MM.1S (cell line): ENCODE measurements at regions not wholly inside any gene's neighbourhood (a gene's known extent, or its start where the extent isn't known, plus 50 kb on each side); places are given as distances from the start of the nearest gene placed in this dataset.

ENCODE experiments used
- DNase-seq: peaks from one replicate; pipeline ENCODE4 v3.0.0-alpha.2; 2015
- H2AFZ ChIP-seq: fragments of 300-600 bp; sonication (generic); 2 replicates; pipeline ENCODE4 v1.6.0; 2016; ENCODE audit warnings: antibody characterized with exemption, low read length
- H3F3A ChIP-seq: fragments of 300-600 bp; sonication (generic); 2 replicates; pipeline ENCODE4 v1.6.1; 2016; ENCODE audit warnings: mild to moderate bottlenecking, antibody characterized with exemption, low read length, moderate library complexity, mixed read lengths; ENCODE audit not compliant: insufficient read depth
- H3K27ac ChIP-seq: fragments of 300-600 bp; sonication (generic); 2 replicates; pipeline ENCODE4 v1.5.1; 2016; ENCODE audit warnings: mild to moderate bottlenecking, low read length
- H3K27me3 ChIP-seq: fragments of 300-600 bp; sonication (generic); replicated peaks from 2 replicates; pipeline ENCODE4 v1.6.0; 2016; ENCODE audit warnings: low read length; ENCODE audit not compliant: insufficient read depth
- H3K36me3 ChIP-seq: fragments of 300-600 bp; sonication (generic); replicated peaks from 2 replicates; pipeline ENCODE4 v1.6.1; 2016; ENCODE audit warnings: mild to moderate bottlenecking, low read length, mixed read lengths; ENCODE audit not compliant: insufficient read depth
- H3K4me1 ChIP-seq: fragments of 300-600 bp; sonication (generic); 2 replicates; pipeline ENCODE4 v1.6.1; 2016; ENCODE audit warnings: low read length, mixed read lengths
- H3K4me2 ChIP-seq: fragments of 300-600 bp; sonication (generic); 2 replicates; pipeline ENCODE4 v1.6.0; 2016; ENCODE audit warnings: low read depth, low read length
- H3K4me3 ChIP-seq: fragments of 300-600 bp; sonication (generic); 2 replicates; pipeline ENCODE4 v1.5.1; 2016; ENCODE audit warnings: low read length, mixed read lengths
- H3K79me2 ChIP-seq: fragments of 300-600 bp; sonication (generic); 2 replicates; pipeline ENCODE4 v1.6.1; 2016; ENCODE audit warnings: mixed run types, low read length, mixed read lengths
- H3K9ac ChIP-seq: fragments of 300-600 bp; sonication (generic); 2 replicates; pipeline ENCODE4 v1.6.1; 2016; ENCODE audit warnings: low read length, mixed read lengths
- H3K9me2 ChIP-seq: fragments of 300-600 bp; sonication (generic); replicated peaks from 2 replicates; pipeline ENCODE4 v1.6.1; 2016; ENCODE audit warnings: mild to moderate bottlenecking, low read length, mixed read lengths; ENCODE audit not compliant: insufficient read depth
- H3K9me3 ChIP-seq: fragments of 300-600 bp; sonication (generic); replicated peaks from 2 replicates; pipeline ENCODE4 v1.6.1; 2016; ENCODE audit warnings: mild to moderate bottlenecking, low read length, mixed read lengths; ENCODE audit not compliant: insufficient read depth
- H4K20me1 ChIP-seq: fragments of 300-600 bp; sonication (generic); 2 replicates; pipeline ENCODE4 v1.6.1; 2016; ENCODE audit warnings: mild to moderate bottlenecking, low read length, moderate library complexity, mixed read lengths; ENCODE audit not compliant: insufficient read depth
- EZH2 ChIP-seq: fragments of 300-600 bp; sonication (generic); optimal IDR thresholded peaks from 2 replicates; pipeline ENCODE3; 2017; ENCODE audit warnings: low read depth, mild to moderate bottlenecking, antibody characterized with exemption, low read length, mixed read lengths
- EZH2phosphoT487 ChIP-seq: fragments of 300-600 bp; sonication (generic); IDR thresholded peaks from 2 replicates; pipeline ENCODE4 v1.6.1; 2018; ENCODE audit warnings: antibody characterized with exemption, low read length
- TF ChIP-seq, protein P1 (sequence below): fragments of 300-600 bp; sonication (generic); IDR thresholded peaks from 2 replicates; pipeline ENCODE4 v1.5.1; 2016; ENCODE audit warnings: antibody characterized with exemption, low read length, mixed read lengths

DNA sequence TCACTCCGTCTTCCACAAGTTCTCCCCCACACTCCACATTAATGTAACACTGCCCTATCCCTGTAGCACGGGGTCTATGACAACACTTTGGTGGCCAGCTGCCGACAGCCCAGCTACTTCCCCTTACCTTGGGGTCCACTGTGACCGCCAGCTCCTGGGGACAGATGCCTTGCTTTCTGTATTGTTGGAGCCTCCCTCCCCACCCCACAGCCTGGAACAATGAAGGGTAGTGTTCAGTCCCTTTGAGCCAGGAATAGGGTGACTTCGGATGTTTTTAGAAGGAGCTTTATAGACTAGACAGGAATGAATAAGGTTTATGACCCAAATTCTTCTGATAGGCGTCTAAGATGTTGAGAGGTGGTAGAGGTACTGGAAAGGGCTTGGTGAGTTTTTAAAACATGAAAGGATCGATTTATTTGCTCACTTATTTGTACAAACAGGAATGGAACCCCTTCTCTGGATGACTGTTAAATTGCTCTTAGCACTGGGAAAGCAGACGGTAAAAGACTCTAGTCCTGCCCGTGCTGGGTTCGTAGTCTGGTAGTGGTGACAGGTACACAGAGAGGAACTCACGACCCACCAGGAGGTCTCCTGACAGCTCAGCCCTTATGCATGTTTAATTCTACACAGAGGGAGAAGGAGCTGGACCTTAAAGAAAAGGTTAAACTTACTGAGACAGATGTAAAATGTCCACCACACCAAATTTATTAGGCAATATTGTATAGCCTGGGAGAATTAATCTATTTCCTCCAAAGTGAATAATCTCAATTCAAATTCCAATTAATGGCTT is 90.9 kb downstream of the MYCN start:
- Histone ChIP-seq H3K9ac (no peak overlapping the region), H3K27me3 (no peaks in the 10 kb centered on the region), H3K4me1 (no peaks in the 10 kb centered on the region), H3K4me2 (no peak overlapping the region), H3K4me3 (no peak overlapping the region), H3K27ac (no peak overlapping the region), H4K20me1 (no peaks in the 10 kb centered on the region), H3K79me2 (no peaks in the 10 kb centered on the region), H2AFZ (no peak overlapping the region), H3F3A (no peaks in the 10 kb centered on the region), H3K36me3 (no peaks in the 10 kb centered on the region), H3K9me3 (no peaks in the 10 kb centered on the region), H3K9me2 (no peaks in the 10 kb centered on the region)
- DNase-seq = no peak
- TF ChIP-seq EZH2 (no peak), EZH2phosphoT487 (no peak)
- TF ChIP-seq, protein P1, sequence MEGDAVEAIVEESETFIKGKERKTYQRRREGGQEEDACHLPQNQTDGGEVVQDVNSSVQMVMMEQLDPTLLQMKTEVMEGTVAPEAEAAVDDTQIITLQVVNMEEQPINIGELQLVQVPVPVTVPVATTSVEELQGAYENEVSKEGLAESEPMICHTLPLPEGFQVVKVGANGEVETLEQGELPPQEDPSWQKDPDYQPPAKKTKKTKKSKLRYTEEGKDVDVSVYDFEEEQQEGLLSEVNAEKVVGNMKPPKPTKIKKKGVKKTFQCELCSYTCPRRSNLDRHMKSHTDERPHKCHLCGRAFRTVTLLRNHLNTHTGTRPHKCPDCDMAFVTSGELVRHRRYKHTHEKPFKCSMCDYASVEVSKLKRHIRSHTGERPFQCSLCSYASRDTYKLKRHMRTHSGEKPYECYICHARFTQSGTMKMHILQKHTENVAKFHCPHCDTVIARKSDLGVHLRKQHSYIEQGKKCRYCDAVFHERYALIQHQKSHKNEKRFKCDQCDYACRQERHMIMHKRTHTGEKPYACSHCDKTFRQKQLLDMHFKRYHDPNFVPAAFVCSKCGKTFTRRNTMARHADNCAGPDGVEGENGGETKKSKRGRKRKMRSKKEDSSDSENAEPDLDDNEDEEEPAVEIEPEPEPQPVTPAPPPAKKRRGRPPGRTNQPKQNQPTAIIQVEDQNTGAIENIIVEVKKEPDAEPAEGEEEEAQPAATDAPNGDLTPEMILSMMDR = no peak

DNA sequence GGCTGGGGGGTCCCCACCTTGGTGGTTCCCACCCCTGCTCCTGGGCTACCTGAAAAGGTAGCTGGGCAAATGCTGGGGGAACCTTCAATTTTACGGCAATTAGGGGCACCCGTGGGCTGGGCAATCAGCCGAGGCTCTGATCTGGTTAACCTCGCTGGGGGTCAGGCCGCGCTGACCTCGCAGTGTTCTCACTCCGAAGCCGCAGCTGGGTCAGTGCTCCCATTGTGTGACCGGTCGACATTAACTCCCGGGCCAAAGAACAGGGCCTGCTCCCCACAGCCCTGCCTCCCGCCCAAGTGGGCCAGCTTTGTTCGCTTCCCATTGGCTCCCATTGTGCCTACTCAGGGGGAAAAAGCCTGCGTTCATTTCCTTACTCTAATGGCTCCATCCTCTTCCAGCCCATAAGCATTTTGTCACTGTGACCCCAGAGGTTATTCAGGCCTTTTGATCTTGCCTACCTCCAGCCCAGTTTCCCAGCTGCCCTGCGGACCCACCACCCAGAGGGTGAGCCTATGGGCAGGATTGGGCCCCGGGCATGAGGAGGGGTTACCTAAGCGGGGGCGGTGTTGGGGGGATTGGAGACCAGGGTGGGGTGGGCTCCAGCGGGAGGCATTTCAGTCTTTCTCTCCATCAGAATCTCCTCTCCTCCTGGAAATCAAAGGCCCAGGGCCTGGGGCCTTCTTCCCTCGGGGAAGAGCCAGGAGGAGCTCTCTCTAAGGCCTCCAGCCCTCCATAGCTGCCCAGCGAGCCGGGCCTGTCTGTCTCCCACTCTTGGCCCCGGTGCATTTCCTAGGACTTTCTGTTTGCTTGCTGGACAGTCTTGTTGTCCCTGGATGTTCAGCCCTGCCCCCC is 90.1 kb downstream of the MYCN start:
- no peak for DNase-seq
- no peak overlapping the region for H3K4me2 ChIP-seq
- no peaks in the 10 kb centered on the region for H3K79me2 ChIP-seq
- H3K27me3 ChIP-seq = no peaks in the 10 kb centered on the region
- H2AFZ ChIP-seq = no peak overlapping the region
- H3K4me3 ChIP-seq = no peak overlapping the region
- TF ChIP-seq EZH2phosphoT487 (no peak), EZH2 (no peak)
- TF ChIP-seq, protein P1 = no peak
- H3K4me1 ChIP-seq = no peaks in the 10 kb centered on the region
- H3K9ac ChIP-seq = no peak overlapping the region
- no peaks in the 10 kb centered on the region for H3K9me2 ChIP-seq
- no peaks in the 10 kb centered on the region for H3K36me3 ChIP-seq
- H3K27ac ChIP-seq = no peak overlapping the region
- H3K9me3 ChIP-seq = no peaks in the 10 kb centered on the region
- no peaks in the 10 kb centered on the region for H4K20me1 ChIP-seq
- no peaks in the 10 kb centered on the region for H3F3A ChIP-seq

DNA sequence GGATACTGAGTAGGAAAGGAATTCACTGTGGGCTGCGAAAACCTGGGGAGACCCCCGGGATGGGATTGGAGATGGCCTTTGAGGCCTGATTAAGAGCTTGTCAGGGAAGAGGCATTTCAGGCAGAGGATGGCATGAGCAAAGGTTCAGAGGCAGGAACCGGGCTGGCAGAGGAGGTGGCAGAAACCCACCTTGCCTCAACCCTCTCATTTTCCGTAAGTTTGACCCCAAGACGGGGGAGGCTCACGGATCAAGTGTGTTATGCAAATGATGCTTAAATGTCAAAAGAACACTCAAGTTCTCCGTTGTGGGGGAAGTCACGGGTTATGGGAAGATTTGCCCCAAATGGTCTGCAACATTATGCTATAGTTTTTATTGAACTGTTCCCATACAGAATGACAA is 88.3 kb downstream of the MYCN start:
- Histone ChIP-seq H3K4me3 (no peak overlapping the region), H3K36me3 (no peaks in the 10 kb centered on the region), H3K9ac (no peak overlapping the region), H3F3A (no peaks in the 10 kb centered on the region), H3K79me2 (no peaks in the 10 kb centered on the region), H3K27ac (no peak overlapping the region), H2AFZ (no peak overlapping the region), H3K27me3 (no peaks in the 10 kb centered on the region), H3K4me2 (no peak overlapping the region), H3K9me2 (no peaks in the 10 kb centered on the region), H3K9me3 (no peaks in the 10 kb centered on the region), H3K4me1 (no peaks in the 10 kb centered on the region), H4K20me1 (no peaks in the 10 kb centered on the region)
- TF ChIP-seq EZH2 = no peak
- no peak for TF ChIP-seq EZH2phosphoT487
- TF ChIP-seq, protein P1 = no peak
- no peak for DNase-seq
